ENCODE measurements at regions not wholly inside any gene's neighbourhood (a gene's known extent, or its start where the extent isn't known, plus 50 kb on each side); places are given as distances from the start of the nearest gene placed in this dataset.

- TF ChIP-seq CTCF (IDR thresholded peaks at IDR 0.05) (no peak), SIN3A (IDR thresholded peaks at IDR 0.05; ENCODE audit: borderline replicate concordance, insufficient read depth, low read depth, low read length) (no peak)
Observed at GRCh38 chr5:7047511-7048261, 334.5 kb downstream of the TENT4A start.

All from Panc1 (cell line).